Fibroblast of skin of right quadriceps (primary cell): ENCODE measurements at regions not wholly inside any gene's neighbourhood (a gene's known extent, or its start where the extent isn't known, plus 50 kb on each side); places are given as distances from the start of the nearest gene placed in this dataset.
"Not testable (repeated sequence)": the region's sequence is repeated elsewhere in the genome, so short reads cannot be mapped to it uniquely, and the experiment has no call there.

Experiments
- DNase-seq: peaks from one replicate; pipeline ENCODE4 v3.0.0-alpha.2; 2013

DNA sequence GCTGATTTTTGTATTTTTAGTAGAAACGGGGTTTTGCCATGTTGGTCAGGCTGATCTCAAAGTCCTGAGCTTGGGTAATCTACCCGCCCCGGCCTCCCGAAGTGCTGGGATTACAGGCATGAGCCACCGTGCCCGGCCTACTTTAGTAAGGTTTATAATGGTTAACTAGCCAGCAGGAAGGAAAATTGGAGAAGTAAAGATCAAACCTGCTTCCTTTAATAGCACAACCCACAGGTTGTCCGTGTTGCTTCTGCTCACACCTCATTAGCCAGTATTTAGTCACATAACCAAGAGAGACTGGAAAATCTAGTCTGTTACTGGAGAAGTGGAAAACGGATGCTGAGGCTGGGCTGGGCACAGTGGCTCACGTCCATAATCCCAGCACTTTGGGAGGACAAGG lies 51.9 kb upstream of the TBL1XR1 start:
- no peak for DNase-seq

DNA sequence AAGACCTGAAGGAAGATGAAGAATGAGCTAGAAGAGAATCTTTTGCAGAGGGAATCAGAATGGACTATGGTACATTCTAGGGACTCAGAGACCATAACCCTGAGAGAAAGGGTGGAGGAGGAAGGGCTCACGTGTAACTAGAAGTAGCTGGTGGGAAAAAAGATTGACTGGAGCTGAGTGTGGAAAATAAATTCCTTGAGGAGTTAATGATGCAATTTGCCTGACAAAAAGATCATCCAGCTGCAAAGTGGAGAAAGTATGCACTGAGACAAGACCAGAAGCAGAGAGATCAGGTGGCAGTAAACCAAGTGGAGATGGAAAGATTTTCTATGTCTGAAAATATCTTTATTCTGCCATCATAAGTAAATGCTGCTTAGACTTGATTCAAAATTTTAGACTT lies 52.9 kb upstream of the TBL1XR1 start:
- peak; percentile 39 for DNase-seq

DNA sequence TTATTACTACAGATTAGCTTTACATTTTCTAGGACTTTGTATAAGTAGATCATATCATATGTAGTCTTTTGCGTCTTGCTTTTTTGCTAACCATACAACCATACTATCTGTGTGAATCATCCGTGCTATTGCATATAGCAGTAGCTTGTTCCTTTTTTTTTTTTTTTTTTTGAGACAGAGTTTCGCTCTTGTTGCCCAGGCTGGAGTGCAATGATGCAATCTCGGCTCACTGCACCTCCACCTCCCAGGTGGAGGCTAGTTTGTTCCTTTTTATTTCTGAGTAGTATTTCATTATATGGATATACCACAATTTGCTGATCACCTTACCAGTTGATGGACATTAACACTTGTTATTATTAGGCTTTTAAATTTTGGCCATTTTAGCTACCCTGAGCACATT lies 54.5 kb upstream of the TBL1XR1 start:
- DNase-seq: no peak

DNA sequence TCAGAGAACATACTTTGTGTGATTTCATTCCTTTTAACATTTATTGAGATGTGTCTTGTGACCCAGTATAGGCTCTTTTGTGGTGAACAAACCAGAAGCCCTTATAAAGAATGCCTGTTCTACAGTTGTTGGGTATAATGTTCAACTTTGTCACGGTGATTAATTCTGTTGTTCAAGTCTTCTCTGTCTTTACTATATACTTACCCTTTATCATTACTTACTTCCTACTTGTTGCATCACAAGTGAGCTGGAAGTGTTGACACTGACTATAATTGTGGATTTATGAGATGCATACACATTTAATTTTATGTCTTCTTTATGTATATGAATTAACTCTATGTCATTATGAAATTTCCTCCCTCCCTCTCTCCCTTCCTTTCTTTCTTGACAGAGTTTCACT lies 59.7 kb upstream of the TBL1XR1 start:
- peak; percentile 85 for DNase-seq

DNA sequence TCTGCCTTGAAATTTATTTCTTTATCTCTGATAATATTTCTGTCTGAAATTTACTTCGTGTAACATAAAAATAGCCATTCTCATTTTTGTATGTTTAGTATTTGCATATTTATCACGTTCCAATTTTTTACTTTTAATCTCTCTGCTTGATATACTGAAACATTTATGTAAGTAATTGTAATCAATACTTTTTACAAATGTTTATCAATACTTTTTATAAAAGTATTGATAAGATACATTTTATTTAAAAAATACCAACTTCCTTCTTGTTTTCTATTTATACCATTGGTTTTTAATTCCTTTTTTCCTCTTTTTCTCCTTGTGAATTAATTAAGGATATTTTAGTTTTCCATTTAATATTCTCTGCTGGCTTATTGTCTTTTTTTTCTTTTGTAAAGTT lies 60.3 kb upstream of the TBL1XR1 start:
- DNase-seq: no peak

DNA sequence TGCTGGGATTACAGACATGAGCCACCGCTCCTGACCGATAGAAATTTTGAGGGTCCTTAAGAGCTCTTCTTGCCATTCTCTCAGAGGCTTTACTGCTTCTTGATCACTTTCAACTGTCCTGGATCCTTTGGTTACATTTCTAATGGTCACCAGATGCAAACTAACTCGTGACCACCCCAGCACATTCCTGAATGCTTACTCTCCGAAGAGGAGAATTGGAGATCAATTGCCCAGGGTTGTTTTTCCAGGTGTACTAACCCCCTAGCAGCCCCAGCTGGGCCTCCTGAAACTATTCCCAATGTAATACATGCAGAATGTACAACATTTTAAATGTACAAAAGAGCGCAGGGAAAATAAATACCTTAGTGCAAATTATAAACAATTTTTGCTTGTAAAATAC lies 65.1 kb upstream of the TBL1XR1 start:
- peak; percentile 20 for DNase-seq

DNA sequence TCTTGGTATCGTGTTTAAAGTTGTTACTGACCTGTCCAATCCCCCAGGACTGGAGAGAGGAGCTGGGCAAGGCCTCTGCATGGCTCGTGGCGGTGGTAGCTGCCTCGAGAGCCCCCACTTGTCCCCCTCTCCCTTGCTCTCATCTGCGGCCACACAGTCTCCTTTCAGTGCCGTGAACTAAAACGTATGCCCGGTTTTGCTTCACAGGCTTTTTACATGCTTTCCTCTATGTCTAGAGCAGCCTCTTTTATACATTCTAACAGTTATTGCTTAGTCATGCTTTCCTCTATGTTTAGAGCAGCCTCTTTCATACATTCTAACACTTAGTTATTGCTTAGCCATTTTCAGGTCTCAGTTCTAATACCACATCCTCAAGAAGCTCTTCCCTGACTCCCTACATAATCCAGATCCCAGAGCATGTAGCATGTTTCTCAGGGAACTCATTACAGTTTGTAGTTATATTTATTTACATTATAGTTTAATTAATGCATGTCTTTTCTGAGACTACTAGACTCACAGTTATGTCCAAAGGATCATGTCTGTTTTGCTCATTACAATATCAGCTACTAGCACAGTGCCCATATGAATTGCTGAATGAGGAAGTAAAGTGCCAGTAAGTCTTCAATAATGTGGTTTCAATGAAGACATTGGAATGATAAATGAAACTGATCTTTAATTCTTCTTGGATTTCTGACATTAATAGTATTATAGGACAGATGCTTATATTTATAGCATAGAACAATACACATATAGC lies 66.5 kb upstream of the TBL1XR1 start:
- DNase-seq: peak; percentile 18

DNA sequence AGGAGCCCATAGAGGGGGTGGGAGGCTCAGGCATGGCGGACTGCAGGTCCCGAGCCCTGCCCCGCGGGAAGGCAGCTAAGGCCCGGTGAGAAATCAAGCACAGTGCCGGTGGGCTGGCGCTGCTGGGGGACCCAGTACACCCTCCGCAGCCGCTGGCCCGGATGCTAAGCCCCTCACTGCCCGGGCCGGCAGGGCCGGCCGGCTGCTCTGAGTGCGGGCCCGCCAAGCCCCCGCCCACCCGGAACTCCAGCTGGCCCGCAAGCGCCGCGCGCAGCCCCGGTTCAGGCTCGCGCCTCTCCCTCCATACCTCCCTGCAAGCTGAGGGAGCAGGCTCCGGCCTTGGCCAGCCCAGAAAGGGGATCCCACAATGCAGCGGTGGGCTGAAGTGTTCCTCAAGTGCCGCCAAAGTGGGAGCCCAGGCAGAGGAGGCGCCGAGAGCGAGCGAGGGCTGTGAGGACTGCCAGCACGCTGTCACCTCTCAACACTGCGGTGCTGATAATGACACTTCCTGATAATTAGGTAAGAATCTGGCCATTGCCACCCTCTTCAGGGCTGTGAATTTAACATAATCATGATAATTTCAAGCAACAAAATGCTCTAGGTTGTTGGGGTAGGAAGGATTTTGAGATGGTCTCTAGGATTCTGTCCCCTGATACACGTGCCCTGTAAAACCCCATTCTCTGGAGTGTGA lies 74.7 kb upstream of the TBL1XR1 start:
- not testable (repeated sequence) for DNase-seq

DNA sequence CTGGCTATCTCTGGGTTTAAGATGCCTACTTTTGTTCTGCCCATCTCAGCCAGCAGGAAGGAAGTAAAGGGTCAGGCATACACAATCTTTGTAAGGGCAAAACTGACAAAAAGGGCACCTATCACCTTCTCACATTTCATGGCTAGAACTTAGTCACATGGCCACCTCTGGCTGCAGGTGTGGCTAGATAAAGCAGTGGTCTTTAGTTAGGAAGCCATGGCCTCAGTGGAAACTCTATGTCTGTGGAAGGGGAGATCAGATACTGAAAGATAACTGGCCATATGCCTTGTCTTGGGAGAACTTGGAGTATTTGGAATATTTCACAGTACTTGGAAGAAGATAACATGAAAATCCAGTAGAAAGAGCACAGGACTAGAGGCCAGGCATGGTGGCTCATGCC lies 80.7 kb upstream of the TBL1XR1 start:
- no peak for DNase-seq

DNA sequence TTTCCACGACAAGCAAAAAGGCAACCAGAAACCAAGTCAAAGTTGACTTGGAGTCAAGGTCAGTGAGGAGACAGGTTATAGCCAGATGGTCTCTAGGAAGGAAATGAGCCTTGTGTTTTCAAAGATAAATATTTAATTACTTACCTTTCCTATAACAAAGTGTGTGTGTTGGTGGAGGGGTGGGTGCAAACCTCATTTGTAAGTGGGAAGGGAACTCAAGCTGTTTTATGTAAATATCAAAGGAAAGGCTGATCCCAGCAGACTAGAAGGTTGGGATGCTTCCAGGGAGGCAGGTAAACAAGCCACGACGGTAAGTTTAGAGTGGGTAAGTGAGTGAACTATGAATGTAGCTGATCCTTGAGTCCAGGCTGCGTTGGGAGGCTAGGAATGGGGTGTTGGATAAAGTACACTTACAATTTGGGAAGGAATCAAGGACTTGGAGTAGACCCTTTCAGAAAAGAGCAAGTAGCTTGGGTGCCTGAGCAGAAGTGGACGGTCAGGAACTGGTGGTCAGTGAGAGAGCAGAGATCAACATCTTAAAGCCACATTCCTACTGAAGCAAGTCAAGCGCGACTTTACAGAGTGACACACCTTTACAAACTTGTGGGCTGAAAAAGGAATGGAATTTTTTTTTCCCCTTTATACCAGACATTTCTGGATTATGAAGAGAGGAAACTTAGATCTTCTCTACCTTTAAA lies 82.0 kb upstream of the TBL1XR1 start:
- no peak for DNase-seq

DNA sequence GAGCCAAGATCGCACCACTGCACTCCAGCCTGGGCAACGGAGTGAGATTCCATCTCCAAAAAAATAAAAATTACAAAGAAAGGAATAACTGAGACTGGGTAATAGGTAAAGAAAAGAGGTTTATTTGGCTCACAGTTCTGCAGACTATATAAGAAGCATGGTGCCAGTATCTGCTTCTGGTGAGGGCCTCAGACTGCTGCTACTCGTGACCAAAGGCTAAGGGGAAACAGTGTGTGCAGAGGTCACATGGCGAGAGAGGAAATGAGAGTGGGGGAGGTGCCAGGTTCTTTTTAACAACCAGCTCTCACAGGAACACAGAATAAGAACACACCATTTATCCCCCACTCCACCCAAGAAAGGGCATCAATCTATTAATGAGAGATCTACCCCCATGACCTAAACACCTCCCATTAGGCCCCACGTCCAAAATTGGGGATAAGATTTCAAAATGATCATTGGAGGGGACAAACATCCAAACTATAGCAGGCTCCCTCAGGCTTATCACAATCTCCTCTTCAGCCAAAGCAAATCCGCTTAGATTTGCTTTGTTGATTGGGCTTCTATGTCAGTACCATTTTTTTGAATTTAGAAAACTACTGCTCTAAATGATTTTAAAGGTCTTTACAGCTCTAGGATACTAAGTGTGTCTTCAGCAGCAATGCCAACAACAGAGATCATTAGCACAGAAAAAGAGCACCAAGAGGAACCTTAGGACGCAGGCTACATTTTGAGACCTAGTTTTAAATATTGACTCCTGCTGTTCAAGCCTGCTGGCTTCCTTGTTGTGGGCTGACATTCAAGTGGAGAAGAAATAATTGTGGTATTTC lies 84.2 kb upstream of the TBL1XR1 start:
- no peak for DNase-seq

DNA sequence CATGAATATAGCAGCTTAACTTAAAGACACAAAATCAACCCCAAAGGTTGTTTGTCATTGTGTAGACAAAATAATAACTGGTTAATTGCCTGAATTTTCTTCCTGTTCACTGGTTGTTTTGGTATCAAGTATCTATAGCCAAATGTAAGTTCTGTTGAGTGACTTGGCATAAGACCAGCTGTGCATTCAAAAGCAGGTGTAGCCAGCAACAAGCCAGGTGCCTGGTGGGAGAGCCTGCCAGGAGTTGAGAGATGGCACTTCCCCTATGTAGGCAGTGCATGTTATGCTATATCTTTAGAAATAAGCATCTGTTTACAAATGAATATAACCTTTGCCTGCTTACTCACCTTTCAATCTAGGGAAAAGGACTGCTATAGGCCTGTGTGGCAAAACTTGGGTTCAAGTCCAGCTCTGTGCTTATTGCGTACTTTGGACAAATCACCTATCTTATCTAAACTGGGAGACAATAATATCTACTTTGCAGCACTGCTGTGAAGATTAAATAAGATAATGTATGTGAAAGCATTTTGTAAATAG lies 84.9 kb upstream of the TBL1XR1 start:
- no peak for DNase-seq

DNA sequence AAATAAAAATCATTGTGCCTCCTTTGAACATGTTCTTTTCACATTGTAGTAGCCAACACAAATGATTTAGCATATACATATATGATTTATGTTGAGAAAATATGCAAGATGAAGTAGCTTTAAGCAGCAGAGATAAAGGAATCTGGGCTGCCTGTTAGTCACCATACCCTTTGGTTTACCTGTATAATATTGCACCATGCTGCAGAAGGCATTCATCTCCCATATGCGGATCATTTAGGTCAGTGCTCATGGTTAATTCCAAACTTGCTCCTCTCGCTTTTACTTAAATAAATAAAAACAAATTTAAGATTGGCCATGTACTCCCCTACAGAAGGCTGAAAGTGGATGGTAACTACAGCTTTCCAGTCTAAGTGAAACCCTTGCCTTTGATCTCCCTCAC lies 86.7 kb upstream of the TBL1XR1 start:
- no peak for DNase-seq

DNA sequence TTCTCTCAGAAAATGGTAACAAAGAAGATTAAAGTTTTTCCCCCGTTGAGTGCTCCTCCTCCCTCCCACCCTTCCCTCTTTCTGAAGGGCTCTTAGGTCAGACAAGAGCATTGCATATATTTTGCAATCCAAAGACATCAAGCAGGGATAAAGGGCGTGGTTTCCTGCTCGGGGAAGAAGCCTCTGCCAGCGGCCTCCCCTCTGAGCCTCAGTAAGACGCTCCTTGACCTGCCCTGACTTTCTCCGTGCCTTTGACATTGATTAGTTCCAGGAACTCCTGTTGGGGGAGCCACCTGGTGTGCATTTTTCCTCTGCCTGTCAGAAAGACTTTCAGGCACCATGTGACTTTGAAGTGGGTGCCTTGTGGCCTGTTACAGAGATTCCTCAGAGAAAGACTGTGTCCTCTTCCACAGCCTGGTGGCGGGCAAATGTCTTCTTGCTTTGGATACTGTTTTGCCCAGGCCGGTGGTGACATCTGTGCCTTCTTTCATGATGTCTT lies 87.2 kb upstream of the TBL1XR1 start:
- peak; percentile 50 for DNase-seq

DNA sequence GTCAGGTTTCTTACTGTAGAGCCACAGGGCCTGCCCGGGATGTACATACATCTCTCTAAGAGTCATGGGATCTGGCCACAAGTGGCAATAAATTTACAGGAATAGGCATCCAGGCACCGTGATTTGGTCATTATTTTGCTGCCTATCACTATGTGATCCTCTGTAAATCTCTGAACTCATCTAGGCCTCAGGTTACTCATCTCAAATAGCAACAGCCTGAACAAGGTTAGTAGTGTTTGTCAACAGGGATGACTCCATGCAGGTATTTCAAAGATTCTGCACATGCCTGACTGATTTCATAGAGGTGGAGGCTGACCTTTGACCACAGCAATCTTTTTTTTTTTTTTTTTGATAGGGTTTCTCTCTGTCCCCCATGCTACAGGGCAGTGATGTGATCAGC lies 88.8 kb upstream of the TBL1XR1 start:
- DNase-seq: no peak

DNA sequence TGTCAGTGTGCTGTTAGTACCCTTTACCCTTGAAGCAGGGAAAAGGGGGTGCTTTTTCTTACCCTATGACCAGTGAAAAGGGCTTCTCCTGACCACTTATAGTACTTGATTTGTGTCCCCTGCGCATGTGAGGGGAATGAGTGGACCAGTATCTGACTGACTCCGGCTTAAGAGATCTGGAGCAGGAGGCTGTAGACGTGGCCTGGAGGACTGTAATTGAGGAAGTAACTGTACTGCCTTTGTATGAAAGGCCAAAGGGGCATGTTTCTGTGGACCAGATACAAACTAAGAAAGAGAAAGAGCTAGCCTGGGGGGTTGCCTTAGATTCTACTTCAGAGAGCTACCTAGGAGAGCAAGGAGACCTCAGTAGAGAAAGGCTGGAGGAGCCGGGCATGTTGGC lies 89.9 kb upstream of the TBL1XR1 start:
- DNase-seq: no peak

DNA sequence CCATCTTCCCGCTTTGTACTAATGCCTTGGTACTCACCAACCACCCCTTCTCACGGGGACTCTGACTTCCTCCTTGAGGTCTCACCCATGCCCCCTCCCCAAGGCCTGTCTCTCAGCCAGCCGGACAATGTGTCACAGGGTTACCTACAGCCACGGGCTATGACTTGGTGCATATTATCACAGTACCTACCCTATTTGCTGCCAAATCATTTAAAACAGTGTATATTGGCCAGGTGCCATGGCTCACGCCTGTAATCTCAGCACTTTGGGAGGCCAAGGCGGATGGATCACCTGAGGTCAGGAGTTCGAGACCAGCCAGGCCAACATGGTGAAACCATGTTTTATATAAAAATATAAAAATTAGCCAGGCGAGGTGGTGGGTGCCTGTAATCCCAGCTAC lies 93.4 kb upstream of the TBL1XR1 start:
- no peak for DNase-seq

DNA sequence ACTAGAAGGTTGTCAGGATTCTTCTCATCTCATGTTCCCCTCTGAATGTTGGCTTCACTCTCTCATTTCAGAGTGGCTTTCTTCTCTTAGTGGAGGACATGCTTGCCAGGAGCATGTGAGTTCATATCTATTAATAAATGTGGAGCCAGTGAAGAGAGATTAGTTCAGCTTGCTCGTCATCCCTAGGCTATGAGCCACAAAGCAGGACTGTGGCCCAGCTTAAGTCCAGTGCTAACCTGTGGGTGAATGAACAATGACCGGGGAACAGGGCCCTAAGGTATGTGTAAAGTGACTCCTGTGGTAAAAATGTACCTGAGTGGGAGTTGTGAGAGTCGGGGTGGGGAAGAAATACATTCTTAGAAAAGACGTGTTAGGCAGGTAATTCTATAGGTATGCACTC lies 96.9 kb upstream of the TBL1XR1 start:
- DNase-seq: peak; percentile 24

DNA sequence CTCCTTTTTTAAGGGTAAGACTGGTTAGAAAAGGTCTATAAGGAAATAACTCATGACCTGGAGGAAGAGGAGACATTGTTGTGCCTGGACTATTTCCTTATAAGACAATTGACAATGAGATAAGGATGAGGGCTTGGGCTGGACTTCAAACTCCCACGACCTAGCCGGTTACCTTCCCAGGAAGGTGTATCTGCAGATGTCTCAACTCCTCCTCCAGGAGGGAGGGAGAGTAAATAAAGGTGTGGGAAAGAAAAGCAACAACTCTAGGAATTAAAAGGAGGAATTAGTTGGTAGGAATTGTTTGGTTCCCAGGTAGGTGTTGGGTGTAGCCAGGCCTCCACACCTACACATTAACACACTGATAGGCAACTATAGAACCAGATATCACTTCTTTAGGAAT lies 97.8 kb upstream of the TBL1XR1 start:
- DNase-seq: no peak

DNA sequence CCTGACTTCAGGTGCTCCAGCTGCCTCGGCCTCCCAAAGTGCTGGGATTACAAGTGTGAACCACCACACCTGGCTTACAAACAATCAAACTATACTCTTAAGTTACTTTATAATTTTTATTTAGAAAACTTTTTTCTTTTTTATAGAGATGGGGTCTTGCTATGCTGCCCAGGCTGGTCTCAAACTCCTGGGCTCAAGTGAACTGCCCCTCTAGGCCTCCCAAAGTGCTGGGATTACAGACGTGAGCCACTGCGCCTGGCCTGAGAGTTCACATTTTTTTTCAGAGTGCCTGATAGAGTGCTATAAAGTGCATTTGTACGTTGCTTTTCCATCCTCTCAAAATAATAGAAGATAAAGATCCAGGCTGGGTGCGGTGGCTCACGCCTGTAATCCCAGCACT lies 102.0 kb upstream of the TBL1XR1 start:
- DNase-seq: no peak

DNA sequence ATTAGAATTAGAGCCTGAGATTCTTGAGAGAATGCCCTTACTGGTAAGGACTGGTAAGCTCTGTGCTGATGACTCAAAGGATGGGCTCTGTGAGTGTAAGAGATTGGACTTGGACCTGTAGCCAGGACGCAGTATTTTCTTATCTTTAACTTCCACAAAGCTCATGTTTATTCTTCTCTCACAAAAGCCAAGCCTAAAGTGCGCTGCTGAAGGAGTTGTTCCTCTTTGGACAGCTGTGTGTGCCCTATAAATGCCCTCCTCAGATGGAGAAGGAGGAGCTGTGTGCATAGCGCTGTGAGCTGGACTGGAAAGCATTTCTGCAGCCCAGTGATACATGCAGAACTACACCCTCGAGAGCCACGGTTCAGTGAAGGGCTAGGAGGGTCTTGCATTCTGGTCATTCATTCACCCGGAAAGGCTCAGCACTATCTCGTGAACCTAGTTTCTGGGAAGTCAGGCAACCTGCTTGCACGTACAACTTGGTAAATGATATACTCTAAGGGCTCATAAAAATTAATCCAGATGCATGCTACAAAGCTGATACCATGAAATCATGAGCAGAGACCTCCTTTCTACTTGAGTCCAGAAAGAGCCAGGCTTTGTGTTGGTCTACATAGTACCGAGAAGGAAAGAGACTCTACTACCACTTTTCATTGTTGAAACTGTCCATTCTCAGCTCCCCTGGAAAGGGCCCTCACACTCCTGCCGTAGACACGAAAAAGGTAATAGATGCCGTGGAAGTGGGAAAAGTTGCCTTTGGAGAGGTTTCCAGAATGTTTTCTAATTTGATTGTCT lies 103.0 kb upstream of the TBL1XR1 start:
- peak; percentile 11 for DNase-seq

DNA sequence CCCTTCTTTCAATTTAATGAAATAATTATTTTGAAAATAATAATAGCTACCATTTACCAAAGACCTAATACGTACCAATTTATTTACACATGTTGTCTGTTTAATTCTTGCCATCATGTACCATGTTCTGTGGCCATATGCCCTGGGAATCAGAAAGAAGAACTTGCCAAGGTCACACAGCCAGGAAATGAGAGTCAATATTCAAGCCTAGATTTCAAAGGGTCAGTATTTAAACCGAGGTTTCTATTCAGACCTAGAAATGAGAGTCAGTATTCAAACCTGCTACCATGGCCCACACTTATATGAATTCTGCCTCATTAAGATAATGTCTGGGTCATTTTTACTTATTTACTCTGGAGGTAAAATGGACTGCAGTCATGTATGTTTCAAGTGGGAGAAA lies 103.6 kb upstream of the TBL1XR1 start:
- no peak for DNase-seq
